Memory B cell (primary cell): ENCODE measurements at regions not wholly inside any gene's neighbourhood (a gene's known extent, or its start where the extent isn't known, plus 50 kb on each side); places are given as distances from the start of the nearest gene placed in this dataset.

Experiments
- ATAC-seq: fragments of 150-1000 bp; cut with Tn5 transposase; 2 replicates; pipeline ENCODE4 v1.10.0; 2021; ENCODE audit warnings: low read depth, mild to moderate bottlenecking, moderate library complexity
- DNase-seq, 2 donors: peaks; one replicate each; pipeline ENCODE4 v3.0.0; 2022; ENCODE audit warnings: low spot score in 2 of 2
- H3K27ac Mint-ChIP-seq: one replicate; pipeline ENCODE4 v1.8.0; 2022; ENCODE audit warnings: mild to moderate bottlenecking, moderate library complexity, mixed read lengths
- H3K27me3 Mint-ChIP-seq: one replicate; pipeline ENCODE4 v1.8.0; 2022; ENCODE audit warnings: mixed read lengths
- H3K36me3 Mint-ChIP-seq: one replicate; pipeline ENCODE4 v1.8.0; 2022; ENCODE audit warnings: mild to moderate bottlenecking, mixed read lengths
- H3K4me1 Mint-ChIP-seq: one replicate; pipeline ENCODE4 v1.8.0; 2022; ENCODE audit warnings: mixed read lengths
- H3K4me3 Mint-ChIP-seq: one replicate; pipeline ENCODE4 v1.8.0; 2022; ENCODE audit warnings: mild to moderate bottlenecking, moderate library complexity, mixed read lengths
- H3K9me3 Mint-ChIP-seq: one replicate; pipeline ENCODE4 v1.8.0; 2022; ENCODE audit warnings: mixed read lengths

DNA sequence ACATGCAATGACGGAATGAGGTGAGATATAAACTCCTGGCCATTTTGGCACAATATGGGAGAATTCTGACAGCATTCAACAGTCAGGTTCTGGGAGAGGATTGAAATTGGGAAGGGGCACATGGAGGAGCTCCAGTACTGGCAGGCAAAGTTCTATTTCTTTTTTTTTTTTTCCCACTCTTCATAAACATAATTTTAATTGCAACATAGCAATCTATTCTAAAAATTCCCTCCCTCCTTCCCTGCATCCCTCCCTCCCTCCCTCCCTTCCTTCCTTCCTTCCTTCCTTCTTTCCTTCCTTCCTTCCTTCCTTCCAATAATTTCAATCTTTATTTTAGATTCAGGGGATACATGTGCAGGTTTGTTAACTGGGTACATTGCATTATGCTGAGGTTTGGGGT is 93.2 kb downstream of the PTCSC3 start:
- no peak for ATAC-seq
- Mint-ChIP-seq H3K36me3 (no peaks in the 10 kb centered on the region), H3K27me3 (peaks cover 2% of the 10 kb centered on the region), H3K4me3 (no peak overlapping the region), H3K4me1 (no peaks in the 10 kb centered on the region), H3K9me3 (peaks cover 8% of the 10 kb centered on the region), H3K27ac (no peak overlapping the region)
- no peak for DNase-seq

GRCh38 chr14:36078080-36078479 is 98.4 kb downstream of the PTCSC3 start:
- H3K4me3 Mint-ChIP-seq, result no peak overlapping the region
- H3K36me3 Mint-ChIP-seq, result no peaks in the 10 kb centered on the region
- H3K27me3 Mint-ChIP-seq, result peaks cover 4% of the 10 kb centered on the region
- H3K9me3 Mint-ChIP-seq, result peaks cover 15% of the 10 kb centered on the region
- ATAC-seq (no peak), DNase-seq (no peak)
- no peak overlapping the region for H3K27ac Mint-ChIP-seq
- no peaks in the 10 kb centered on the region for H3K4me1 Mint-ChIP-seq

DNA sequence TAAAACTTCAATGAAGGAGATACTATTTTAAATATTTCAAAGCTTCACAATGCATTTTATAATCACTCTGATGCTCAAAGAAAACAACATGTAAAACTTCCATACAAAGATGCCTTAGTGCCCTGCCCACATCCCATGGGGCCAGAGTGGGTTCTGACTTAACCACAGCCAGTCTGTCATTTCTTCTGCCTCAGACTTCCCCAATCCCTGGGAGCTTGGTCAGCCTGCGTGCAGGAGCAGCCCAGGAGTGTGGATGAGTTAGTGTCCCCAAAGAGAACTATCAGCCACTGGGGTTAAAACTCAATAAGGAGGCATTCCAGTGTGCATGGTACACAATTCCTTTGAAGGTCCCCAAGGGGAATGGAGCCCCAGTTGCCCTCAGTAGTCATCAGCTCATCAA is 100.3 kb downstream of the PTCSC3 start:
- H3K9me3 Mint-ChIP-seq, result peaks cover 15% of the 10 kb centered on the region
- no peaks in the 10 kb centered on the region for H3K36me3 Mint-ChIP-seq
- no peak for ATAC-seq
- H3K4me1 Mint-ChIP-seq, result no peaks in the 10 kb centered on the region
- DNase-seq, result no peak
- peaks cover 6% of the 10 kb centered on the region for H3K27me3 Mint-ChIP-seq
- H3K27ac Mint-ChIP-seq, result no peak overlapping the region
- no peak overlapping the region for H3K4me3 Mint-ChIP-seq

DNA sequence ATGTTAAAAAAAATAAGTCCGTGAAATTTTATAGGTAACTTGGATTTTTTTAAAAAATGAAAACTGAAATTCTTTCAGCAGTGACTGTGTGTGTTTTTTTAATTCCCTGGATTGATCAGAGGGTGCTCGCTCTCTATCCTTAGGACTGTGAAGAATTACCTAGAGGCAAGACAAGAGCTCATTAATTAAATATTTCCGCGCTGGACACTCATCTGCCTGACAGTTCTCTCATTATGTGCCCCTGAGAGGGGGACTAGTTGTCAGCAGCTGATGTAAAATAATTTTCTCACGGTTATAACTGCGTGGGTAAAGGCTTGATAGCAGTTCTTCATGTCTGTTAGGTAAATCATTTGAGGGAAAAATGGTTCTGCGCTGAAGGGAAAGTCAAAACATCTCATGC is 101.3 kb downstream of the PTCSC3 start:
- ATAC-seq (no peak), DNase-seq (no peak)
- Mint-ChIP-seq H3K36me3 (no peaks in the 10 kb centered on the region), H3K4me3 (no peak overlapping the region), H3K4me1 (no peaks in the 10 kb centered on the region), H3K27ac (no peak overlapping the region), H3K27me3 (peaks cover 6% of the 10 kb centered on the region), H3K9me3 (peaks cover 15% of the 10 kb centered on the region)

- peaks cover 2% of the 10 kb centered on the region for H3K27me3 Mint-ChIP-seq
These were observed 105.8 kb downstream of the PTCSC3 start for GRCh38 chr14:36070720-36071043.

GRCh38 chr14:36070031-36070719 is 106.3 kb downstream of the PTCSC3 start:
- ATAC-seq, result no peak
- Mint-ChIP-seq H3K27me3 (peaks cover 2% of the 10 kb centered on the region), H3K4me3 (no peak overlapping the region), H3K27ac (no peak overlapping the region), H3K4me1 (no peaks in the 10 kb centered on the region), H3K36me3 (no peaks in the 10 kb centered on the region), H3K9me3 (no peaks in the 10 kb centered on the region)
- DNase-seq, result no peak

More at GRCh38 chr14:36070720-36071043, 105.8 kb downstream of the PTCSC3 start:
- H3K36me3 Mint-ChIP-seq, result no peaks in the 10 kb centered on the region
- no peaks in the 10 kb centered on the region for H3K9me3 Mint-ChIP-seq
- H3K4me1 Mint-ChIP-seq, result no peaks in the 10 kb centered on the region
- H3K27ac Mint-ChIP-seq, result no peak overlapping the region
- DNase-seq (no peak), ATAC-seq (no peak)
- H3K4me3 Mint-ChIP-seq, result peak overlapping the region; percentile 27

GRCh38 chr14:36069535-36069900 is 107.0 kb downstream of the PTCSC3 start:
- peak; percentile 21 for ATAC-seq
- no peaks in the 10 kb centered on the region for H3K36me3 Mint-ChIP-seq
- no peaks in the 10 kb centered on the region for H3K9me3 Mint-ChIP-seq
- no peak overlapping the region for H3K27ac Mint-ChIP-seq
- DNase-seq, result no peak
- no peaks in the 10 kb centered on the region for H3K4me1 Mint-ChIP-seq
- H3K27me3 Mint-ChIP-seq, result peaks cover 4% of the 10 kb centered on the region
- no peak overlapping the region for H3K4me3 Mint-ChIP-seq

DNA sequence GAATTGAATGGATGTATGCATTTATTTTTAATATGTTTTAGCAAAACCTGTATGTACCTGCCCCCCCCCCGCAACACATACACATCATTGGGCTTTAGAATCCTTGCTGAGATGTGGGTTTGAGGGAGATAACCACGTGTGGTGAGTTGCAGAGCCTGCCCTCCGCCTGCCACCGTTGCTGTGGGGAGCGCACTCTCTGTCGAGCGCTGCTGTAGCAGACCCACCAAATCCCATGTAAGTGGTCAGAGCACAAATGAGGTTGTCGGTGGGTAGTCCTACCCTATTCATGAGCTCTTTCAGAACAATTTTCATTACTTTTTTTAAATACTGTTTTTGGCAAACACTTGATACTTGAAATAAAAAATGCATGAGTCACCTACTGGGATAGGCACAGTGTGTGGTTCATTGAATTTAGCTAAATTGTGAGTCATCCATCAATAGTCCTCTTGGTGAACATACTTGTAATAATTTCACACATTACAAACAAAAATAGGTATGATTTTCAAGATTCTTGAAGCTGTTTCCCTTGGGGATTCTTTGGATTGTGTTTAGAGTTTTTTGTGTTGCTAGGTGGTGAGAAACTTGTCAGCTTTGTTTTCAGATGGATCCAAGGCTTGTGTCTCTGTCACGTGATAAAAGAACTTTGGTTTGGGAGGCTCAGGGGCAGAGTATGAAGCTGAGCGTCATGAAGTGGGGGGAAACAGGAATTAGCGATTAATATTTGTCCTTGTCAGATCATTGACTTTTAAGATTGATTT is 107.6 kb downstream of the PTCSC3 start:
- ATAC-seq (no peak), DNase-seq (no peak)
- no peaks in the 10 kb centered on the region for H3K36me3 Mint-ChIP-seq
- no peak overlapping the region for H3K27ac Mint-ChIP-seq
- H3K4me3 Mint-ChIP-seq, result no peak overlapping the region
- peaks cover 4% of the 10 kb centered on the region for H3K27me3 Mint-ChIP-seq
- no peaks in the 10 kb centered on the region for H3K4me1 Mint-ChIP-seq
- H3K9me3 Mint-ChIP-seq, result no peaks in the 10 kb centered on the region

- no peak for DNase-seq
- no peak overlapping the region for H3K4me3 Mint-ChIP-seq
These were observed 108.9 kb downstream of the PTCSC3 start for GRCh38 chr14:36067428-36068187.

GRCh38 chr14:36066636-36067035 is 109.9 kb downstream of the PTCSC3 start:
- Mint-ChIP-seq H3K9me3 (no peaks in the 10 kb centered on the region), H3K4me3 (no peak overlapping the region), H3K36me3 (no peaks in the 10 kb centered on the region), H3K4me1 (no peaks in the 10 kb centered on the region), H3K27ac (no peak overlapping the region), H3K27me3 (peaks cover 2% of the 10 kb centered on the region)
- DNase-seq (no peak), ATAC-seq (no peak)

More at GRCh38 chr14:36067428-36068187, 108.9 kb downstream of the PTCSC3 start:
- H3K4me1 Mint-ChIP-seq, result no peaks in the 10 kb centered on the region
- H3K9me3 Mint-ChIP-seq, result no peaks in the 10 kb centered on the region
- H3K27me3 Mint-ChIP-seq, result peaks cover 2% of the 10 kb centered on the region
- ATAC-seq, result no peak
- H3K36me3 Mint-ChIP-seq, result no peaks in the 10 kb centered on the region
- no peak overlapping the region for H3K27ac Mint-ChIP-seq

DNA sequence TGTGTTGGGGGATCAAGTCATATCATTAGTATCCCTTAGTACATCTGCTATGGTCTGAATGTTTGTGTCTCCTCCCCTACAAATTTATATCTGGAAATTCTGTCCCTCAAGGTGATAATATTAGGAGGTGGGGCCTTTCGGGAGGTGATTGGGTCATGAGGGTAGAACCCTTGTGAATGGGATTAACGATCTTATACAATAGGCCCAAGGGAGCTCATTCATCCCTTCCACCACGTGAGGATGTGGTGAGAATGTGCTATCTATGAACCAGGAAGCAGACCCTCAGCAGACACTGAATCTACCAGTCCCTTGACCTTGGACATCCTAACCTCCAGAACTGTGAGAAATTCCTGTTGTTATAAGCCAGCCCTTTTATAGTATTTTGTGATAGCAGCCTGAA is 110.7 kb downstream of the PTCSC3 start:
- H3K27ac Mint-ChIP-seq, result no peak overlapping the region
- no peaks in the 10 kb centered on the region for H3K4me1 Mint-ChIP-seq
- no peaks in the 10 kb centered on the region for H3K36me3 Mint-ChIP-seq
- ATAC-seq (no peak), DNase-seq (no peak)
- H3K9me3 Mint-ChIP-seq, result no peaks in the 10 kb centered on the region
- no peak overlapping the region for H3K4me3 Mint-ChIP-seq
- H3K27me3 Mint-ChIP-seq, result peaks cover 2% of the 10 kb centered on the region

DNA sequence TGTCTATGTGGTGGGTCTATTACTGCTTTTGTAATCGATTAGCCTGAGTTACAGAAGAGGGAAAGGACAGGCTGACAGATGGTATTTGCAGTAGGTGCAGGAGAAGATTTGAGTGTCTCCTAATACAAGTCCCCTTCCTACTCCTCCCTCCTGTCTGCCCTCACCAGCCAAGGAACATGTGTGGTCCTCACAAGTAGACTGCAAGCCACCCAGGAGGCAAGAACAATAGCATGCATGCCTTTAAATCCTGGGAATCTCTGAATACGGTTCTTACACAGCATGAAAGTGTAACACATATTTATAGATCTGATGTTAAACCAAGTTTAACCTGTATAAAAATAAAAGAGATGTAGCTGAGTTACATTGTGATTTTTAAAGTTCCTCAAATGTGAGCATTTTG is 117.0 kb downstream of the PTCSC3 start:
- no peaks in the 10 kb centered on the region for H3K9me3 Mint-ChIP-seq
- H3K4me1 Mint-ChIP-seq, result no peaks in the 10 kb centered on the region
- H3K27ac Mint-ChIP-seq, result no peak overlapping the region
- H3K4me3 Mint-ChIP-seq, result no peak overlapping the region
- DNase-seq (no peak), ATAC-seq (no peak)
- no peaks in the 10 kb centered on the region for H3K36me3 Mint-ChIP-seq
- peaks cover 3% of the 10 kb centered on the region for H3K27me3 Mint-ChIP-seq

- Mint-ChIP-seq H3K4me3 (no peak overlapping the region), H3K36me3 (no peaks in the 10 kb centered on the region), H3K4me1 (no peaks in the 10 kb centered on the region), H3K9me3 (no peaks in the 10 kb centered on the region), H3K27ac (no peak overlapping the region), H3K27me3 (peaks cover 5% of the 10 kb centered on the region)
- no peak for DNase-seq
- ATAC-seq, result no peak
These were observed 118.9 kb downstream of the PTCSC3 start for GRCh38 chr14:36057452-36058116.

DNA sequence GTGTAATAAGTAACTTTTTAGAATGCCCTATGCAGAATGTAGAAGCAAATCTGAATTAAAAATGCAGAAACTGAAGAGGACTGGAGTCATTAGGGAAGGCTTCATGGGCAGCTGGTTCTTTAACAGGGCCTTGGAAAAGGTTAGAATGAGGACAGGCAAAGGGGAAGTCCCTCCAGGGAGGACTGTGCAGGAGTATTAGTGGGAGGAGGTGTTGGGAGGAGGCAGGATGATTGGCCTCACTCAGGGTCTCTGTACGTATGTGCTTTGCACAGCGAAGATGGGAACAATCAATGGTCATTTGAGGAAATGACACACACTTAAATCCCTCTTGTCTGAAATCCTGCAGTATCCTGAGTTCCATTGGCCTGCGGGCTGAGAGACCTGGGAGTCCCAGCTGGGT is 119.7 kb downstream of the PTCSC3 start:
- H3K9me3 Mint-ChIP-seq, result no peaks in the 10 kb centered on the region
- H3K27ac Mint-ChIP-seq, result no peak overlapping the region
- H3K36me3 Mint-ChIP-seq, result no peaks in the 10 kb centered on the region
- H3K4me1 Mint-ChIP-seq, result no peaks in the 10 kb centered on the region
- DNase-seq (no peak), ATAC-seq (no peak)
- no peak overlapping the region for H3K4me3 Mint-ChIP-seq
- peaks cover 5% of the 10 kb centered on the region for H3K27me3 Mint-ChIP-seq
